ENCODE measurements at regions not wholly inside any gene's neighbourhood (a gene's known extent, or its start where the extent isn't known, plus 50 kb on each side); places are given as distances from the start of the nearest gene placed in this dataset.

DNA sequence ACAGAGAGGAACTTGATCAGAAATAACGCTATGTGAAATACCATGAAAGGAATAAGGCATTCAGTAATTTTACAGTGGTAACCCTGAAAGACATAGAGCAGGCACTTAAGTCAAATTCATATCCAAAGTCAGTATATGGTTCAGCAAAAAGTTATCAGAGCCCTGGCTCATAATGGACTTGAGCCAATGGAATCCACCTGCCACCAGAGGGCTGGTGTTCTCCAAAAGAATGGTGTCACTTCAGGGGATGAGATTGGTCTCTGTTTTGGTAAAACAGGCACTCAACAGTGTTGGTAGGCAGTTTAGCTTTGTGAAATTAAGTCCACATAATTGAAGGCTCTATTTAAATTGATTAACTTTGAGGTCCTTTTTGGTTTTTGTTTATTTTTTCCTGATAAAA, 93.9 kb downstream of the LIG4 start:
- TF ChIP-seq EP300 (IDR thresholded peaks at IDR 0.05) (no peak), CTCF (IDR thresholded peaks at IDR 0.05) (no peak), POLR2A (IDR thresholded peaks at IDR 0.05) (no peak)
